ENCODE measurements at regions not wholly inside any gene's neighbourhood (a gene's known extent, or its start where the extent isn't known, plus 50 kb on each side); places are given as distances from the start of the nearest gene placed in this dataset.
A peak's percentile ranks its signal among the peaks of the same experiment; 100 is the strongest.

GRCh38 chrX:130990723-130991122 is 67.4 kb upstream of the ARHGAP36 start:
- CTCF ChIA-PET: no interaction called here
- POLR2A ChIA-PET: no interaction called here
- WGBS (ENCODE audit: missing lambda C conversion rate): 68% methylated on average over 2 of the region's 2 CpGs
- Histone ChIP-seq H3K27ac (no peak overlapping the region), H3K9me3 (no peaks in the 10 kb centered on the region), H3K4me2 (no peak overlapping the region), H3K4me3 (no peak overlapping the region), H3K4me1 (no peaks in the 10 kb centered on the region)
- DNase-seq (ENCODE audit: low read depth in 1 of 2, low spot score in 1 of 2) (no peak), FAIRE-seq (peak; percentile 59), ATAC-seq (no peak)
- no peak for TF ChIP-seq BHLHE40 (IDR thresholded peaks at IDR 0.05; ENCODE audit: low read depth, low read length)
- TF ChIP-seq HOXB13 (CRISPR knock-in tag; IDR thresholded peaks at IDR 0.05; ENCODE audit: low read depth): no peak
- no peak for TF ChIP-seq HOXA7 (CRISPR knock-in tag; IDR thresholded peaks at IDR 0.05)
- TF ChIP-seq JUN (IDR thresholded peaks at IDR 0.05): no peak

DNA sequence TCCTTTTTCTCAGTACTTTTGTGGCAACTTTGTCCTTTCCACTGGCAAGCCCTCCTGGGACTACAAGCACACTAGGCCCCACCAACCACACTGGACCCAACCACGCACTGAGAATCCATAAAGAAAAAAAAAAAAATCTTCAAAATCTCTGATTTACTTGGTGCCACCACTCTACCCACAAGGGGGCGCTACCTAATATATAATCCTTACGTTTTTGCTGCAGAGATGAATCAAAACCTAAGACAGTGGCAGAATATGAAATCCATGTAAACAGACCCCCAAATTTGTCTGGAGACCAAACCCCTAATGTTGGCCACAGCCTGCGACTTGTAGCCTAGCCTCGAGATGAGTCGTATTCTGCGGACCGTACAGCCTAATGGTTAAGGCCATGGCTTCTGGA is 63.5 kb upstream of the ARHGAP36 start:
- Histone ChIP-seq H3K4me1 (no peaks in the 10 kb centered on the region), H3K4me3 (no peak overlapping the region), H3K9me3 (no peaks in the 10 kb centered on the region), H3K4me2 (no peak overlapping the region), H3K27ac (no peak overlapping the region)
- FAIRE-seq: no peak
- ChIA-PET POLR2A (no interaction called here), CTCF (interaction anchor here (0.7 to 2.7 kb wide), 15 partner anchors 8 to 681 kb away, joined by 3 to 17 read pairs (median 4); no protein-coding TSS in a partner anchor)
- peak; percentile 16 to 21 for DNase-seq (ENCODE audit: low read depth in 1 of 2, low spot score in 1 of 2)
- WGBS (ENCODE audit: missing lambda C conversion rate): 37% methylated on average over 6 of the region's 8 CpGs
- peak in 1 of 2 experiments; percentile 53; a peak in 2 of 6 replicates for ATAC-seq
- no peak for TF ChIP-seq RCOR1 (IDR thresholded peaks at IDR 0.05; ENCODE audit: low read depth, low read length)
- no peak for TF ChIP-seq RFX5 (IDR thresholded peaks at IDR 0.05)
- TF ChIP-seq CBX2 (IDR thresholded peaks at IDR 0.05; ENCODE audit: borderline replicate concordance, low read depth): no peak
- TF ChIP-seq MAZ (IDR thresholded peaks at IDR 0.05; ENCODE audit: borderline replicate concordance, low read depth, low read length): no peak
- peak; percentile 44 for TF ChIP-seq SMC3 (IDR thresholded peaks at IDR 0.05)
- TF ChIP-seq ZFP36 (IDR thresholded peaks at IDR 0.05; ENCODE audit: borderline replicate concordance, partially characterized antibody): no peak
- no peak for TF ChIP-seq RARB (CRISPR knock-in tag; IDR thresholded peaks at IDR 0.05)
- peak; percentile 40 to 44; a peak in 4 of 5 replicates for TF ChIP-seq RAD21 (conservative IDR thresholded peaks at IDR 0.05 in 1 of 2, IDR thresholded peaks at IDR 0.05 in 1 of 2)
- no peak for TF ChIP-seq EHF (CRISPR knock-in tag; IDR thresholded peaks at IDR 0.05)
- TF ChIP-seq, protein P1, sequence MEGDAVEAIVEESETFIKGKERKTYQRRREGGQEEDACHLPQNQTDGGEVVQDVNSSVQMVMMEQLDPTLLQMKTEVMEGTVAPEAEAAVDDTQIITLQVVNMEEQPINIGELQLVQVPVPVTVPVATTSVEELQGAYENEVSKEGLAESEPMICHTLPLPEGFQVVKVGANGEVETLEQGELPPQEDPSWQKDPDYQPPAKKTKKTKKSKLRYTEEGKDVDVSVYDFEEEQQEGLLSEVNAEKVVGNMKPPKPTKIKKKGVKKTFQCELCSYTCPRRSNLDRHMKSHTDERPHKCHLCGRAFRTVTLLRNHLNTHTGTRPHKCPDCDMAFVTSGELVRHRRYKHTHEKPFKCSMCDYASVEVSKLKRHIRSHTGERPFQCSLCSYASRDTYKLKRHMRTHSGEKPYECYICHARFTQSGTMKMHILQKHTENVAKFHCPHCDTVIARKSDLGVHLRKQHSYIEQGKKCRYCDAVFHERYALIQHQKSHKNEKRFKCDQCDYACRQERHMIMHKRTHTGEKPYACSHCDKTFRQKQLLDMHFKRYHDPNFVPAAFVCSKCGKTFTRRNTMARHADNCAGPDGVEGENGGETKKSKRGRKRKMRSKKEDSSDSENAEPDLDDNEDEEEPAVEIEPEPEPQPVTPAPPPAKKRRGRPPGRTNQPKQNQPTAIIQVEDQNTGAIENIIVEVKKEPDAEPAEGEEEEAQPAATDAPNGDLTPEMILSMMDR (IDR thresholded peaks at IDR 0.05): peak; percentile 45
- TF ChIP-seq ELK1 (IDR thresholded peaks at IDR 0.05; ENCODE audit: low read depth, low read length): no peak

DNA sequence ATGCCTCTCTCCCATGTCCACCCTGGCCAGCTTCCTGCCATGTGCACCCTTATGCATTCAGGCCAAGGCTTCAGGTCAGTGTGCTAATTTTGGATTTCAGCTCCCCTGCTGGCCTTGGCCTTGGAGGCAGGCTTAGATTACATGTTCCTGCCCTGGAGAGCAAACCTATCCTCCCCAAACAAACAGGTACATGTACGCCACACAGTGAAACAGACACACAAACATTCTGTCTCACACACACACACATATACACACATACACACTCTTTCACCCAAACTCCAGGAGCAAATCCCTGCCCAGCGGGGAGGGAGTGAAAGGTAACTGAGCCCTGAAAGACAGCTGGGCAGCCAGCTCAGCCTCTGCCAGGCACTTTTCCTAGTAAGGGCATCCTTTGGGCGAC is 62.7 kb upstream of the ARHGAP36 start:
- Histone ChIP-seq H3K4me2 (no peak overlapping the region), H3K4me3 (no peak overlapping the region), H3K9me3 (no peaks in the 10 kb centered on the region), H3K27ac (no peak overlapping the region), H3K4me1 (no peaks in the 10 kb centered on the region)
- no peak for DNase-seq (ENCODE audit: low read depth in 1 of 2, low spot score in 1 of 2)
- POLR2A ChIA-PET: no interaction called here
- 47% methylated on average over 3 of the region's 3 CpGs for WGBS (ENCODE audit: missing lambda C conversion rate)
- CTCF ChIA-PET: interaction anchor here (0.6 to 2.7 kb wide), 14 partner anchors 9 to 681 kb away, joined by 3 to 17 read pairs (median 4); no protein-coding TSS in a partner anchor
- no peak for FAIRE-seq
- no peak for ATAC-seq
- no peak for TF ChIP-seq USF2 (IDR thresholded peaks at IDR 0.05)
- no peak for TF ChIP-seq MAFK (IDR thresholded peaks at IDR 0.05; ENCODE audit: partially characterized antibody)
- no peak for TF ChIP-seq PBX3 (IDR thresholded peaks at IDR 0.05)
- TF ChIP-seq ATOH8 (CRISPR knock-in tag; IDR thresholded peaks at IDR 0.05; ENCODE audit: low read depth): no peak
- no peak for TF ChIP-seq HEYL (CRISPR knock-in tag; IDR thresholded peaks at IDR 0.05)
- TF ChIP-seq NR3C1 (IDR thresholded peaks at IDR 0.05): no peak
- no peak for TF ChIP-seq NFE2L2 (conservative IDR thresholded peaks at IDR 0.05; ENCODE audit: low read length)
- TF ChIP-seq, protein P1 (IDR thresholded peaks at IDR 0.05): no peak
- TF ChIP-seq ZNF302 (CRISPR knock-in tag; IDR thresholded peaks at IDR 0.05): no peak
- TF ChIP-seq HOXA7 (CRISPR knock-in tag; IDR thresholded peaks at IDR 0.05): no peak
- no peak for TF ChIP-seq RAD21 (conservative IDR thresholded peaks at IDR 0.05 in 1 of 2, IDR thresholded peaks at IDR 0.05 in 1 of 2)
- TF ChIP-seq BCL3 (IDR thresholded peaks at IDR 0.05): no peak
- no peak for TF ChIP-seq MYC (IDR thresholded peaks at IDR 0.05; ENCODE audit: borderline replicate concordance, low read length)

All from A549 (cell line).